HG02588 (cell line): ENCODE measurements at regions not wholly inside any gene's neighbourhood (a gene's known extent, or its start where the extent isn't known, plus 50 kb on each side); places are given as distances from the start of the nearest gene placed in this dataset.
"Not testable (repeated sequence)": the region's sequence is repeated elsewhere in the genome, so short reads cannot be mapped to it uniquely, and the experiment has no call there.

Experiments used
- ATAC-seq: cut with Tn5 transposase; IDR thresholded peaks from one replicate; pipeline ENCODE4 v1.9.1; 2021; ENCODE audit warnings: mild to moderate bottlenecking, moderate library complexity; ENCODE audit not compliant: unreplicated experiment

DNA sequence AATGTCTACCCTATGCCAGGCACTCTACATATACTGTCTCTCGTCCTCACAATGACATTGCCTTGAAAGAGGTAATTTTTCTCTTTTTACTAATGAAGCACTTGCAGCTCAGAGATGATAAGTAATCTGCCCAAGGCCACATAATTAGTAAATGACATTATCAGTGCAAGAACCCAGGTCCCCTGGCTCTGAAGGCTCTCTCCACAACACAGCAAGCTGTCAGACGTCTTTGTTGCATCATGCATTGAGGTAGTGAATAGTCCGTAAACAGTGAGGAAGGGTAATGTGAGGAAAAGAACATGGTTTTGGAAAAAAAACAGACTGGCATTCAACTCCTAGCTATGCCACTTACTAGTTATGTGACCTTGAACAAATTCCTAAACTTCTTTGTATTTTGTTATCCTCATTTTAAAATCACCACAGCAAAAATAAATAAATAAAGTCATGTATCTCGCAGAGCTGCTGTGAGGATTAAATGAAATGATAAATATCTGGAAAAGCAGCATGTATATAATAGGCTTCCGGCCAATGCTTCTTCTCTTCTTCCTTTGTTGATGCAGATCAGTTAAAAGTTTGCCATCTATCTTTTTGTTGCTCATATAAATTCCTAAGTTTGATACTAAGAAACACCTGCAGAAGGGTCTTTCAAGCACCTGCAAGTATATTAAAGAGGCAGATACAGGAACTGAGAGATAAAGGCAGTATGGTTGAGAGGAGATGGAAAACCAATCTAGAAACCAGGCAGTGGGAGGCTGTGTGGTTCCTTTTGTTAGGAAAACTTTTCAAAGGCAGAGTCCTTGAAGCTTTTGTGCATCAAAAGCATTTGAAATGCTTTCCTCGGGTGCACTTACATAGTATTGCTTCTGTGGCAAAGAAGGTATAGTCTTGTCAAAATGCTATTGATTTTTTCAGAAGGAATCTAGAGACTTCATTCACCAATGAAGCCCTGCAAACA, 82.8 kb downstream of the BTG1 start:
- no peak for ATAC-seq

DNA sequence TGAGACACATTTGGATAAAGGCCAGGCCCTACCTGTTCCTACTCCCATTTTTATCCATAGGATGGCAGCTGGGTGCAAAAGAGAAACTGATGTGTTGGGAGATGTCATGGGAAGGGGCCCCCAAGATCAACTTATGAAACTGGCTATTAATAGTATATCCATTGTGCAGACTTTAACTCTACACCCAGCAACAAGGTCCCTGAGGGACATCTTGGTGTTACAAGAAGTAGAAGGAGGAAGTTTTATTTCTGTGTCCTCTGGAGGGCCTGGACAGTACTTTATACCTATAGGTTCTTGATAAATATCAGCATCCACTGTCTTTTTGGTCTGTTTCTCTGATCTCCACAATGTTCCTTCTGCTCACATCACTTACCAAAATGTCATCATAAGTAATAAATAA, 84.6 kb downstream of the BTG1 start:
- ATAC-seq, result no peak

DNA sequence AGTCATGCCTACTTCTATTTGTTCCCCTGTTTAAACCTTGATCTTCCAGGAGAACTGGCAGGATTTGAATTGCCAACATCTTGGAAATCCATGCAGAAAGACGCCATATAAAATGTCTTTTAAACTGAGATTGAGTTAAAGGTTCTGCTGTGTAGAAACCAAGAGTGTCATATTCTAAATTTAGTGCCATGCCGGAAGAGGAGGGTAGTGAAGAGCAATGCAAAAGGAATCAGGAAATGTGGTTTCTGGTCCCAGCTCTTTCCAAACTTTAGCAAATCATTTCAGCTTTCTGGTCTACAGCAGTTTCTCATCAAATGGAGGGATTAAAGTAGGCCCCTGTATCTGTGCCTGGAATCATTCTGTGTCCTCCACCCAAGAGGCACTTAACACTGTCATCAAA, 85.7 kb downstream of the BTG1 start:
- no peak for ATAC-seq

DNA sequence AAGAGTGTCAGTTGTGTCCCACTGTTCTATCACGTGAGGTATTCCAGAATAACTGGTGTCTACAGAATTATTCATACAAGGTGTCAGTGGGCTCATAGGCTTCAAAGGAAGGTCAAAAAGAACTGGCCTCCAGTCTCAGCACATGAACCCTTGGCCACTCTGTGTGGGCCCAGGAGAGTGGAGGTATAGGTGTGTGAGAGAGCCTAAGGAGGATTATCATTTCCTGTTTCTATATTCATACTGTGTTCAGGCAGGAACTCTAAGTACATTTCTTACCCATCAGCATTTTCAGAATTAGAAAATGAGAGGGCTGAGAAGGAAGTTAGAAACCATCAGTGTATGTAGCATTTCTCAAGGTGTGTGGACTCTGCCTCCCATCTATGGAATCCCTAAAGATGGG, 87.0 kb downstream of the BTG1 start:
- ATAC-seq, result no peak

DNA sequence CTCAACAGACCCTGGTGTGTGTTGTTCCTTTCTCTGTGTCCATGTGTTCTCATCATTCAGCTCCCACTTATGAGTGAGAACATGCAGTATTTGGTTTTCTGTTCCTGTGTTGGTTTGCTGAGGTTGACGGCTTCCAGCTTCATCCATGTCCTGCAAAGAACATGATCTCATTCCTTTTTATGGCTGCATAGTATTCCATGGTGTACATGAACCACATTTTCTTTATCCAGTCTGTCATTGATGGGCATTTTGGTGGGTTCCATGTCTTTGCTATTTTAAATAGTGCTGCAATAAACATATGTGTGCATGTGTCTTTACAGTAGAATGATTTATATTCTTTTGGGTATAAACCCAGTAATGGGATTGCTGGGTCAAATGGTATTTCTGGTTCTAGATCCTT, 88.9 kb downstream of the BTG1 start:
- not testable (repeated sequence) for ATAC-seq

DNA sequence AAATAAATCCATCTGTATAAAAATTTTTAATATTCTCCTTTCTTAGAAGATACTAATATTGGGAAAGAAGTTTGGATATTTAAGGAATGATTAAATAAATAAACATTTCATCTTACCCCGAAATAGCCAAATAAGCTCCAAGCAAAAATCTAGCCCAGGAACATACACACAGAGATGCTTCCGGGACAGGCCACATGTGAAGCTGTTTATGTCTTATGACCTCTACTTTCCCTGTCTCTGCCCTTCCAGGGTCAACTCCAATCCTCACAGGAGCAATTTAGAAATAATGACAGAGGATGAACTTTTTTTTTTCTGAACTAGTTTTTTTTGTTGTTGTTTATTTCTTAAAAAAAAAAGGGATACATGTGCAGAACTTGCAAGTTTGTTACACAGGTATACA, 89.4 kb downstream of the BTG1 start:
- ATAC-seq, result no peak

DNA sequence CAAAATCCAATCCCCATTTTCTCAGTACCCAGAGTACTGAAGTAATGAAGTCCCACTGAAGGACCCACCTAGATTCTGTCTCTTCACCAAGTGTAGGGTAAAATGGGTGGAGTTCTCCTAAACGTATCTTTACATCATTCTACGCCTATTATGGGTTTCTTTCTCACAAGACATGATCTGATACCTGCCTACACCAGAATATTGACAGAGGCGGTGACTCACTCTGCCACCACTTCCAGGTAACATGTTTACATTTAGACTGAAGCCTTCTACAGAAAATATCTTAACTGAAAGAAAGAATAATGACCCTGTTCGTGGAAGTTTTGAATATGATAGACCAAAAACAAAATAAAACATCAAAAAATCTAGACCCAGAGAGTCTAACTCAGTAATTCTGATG, 89.8 kb downstream of the BTG1 start:
- ATAC-seq, result no peak

DNA sequence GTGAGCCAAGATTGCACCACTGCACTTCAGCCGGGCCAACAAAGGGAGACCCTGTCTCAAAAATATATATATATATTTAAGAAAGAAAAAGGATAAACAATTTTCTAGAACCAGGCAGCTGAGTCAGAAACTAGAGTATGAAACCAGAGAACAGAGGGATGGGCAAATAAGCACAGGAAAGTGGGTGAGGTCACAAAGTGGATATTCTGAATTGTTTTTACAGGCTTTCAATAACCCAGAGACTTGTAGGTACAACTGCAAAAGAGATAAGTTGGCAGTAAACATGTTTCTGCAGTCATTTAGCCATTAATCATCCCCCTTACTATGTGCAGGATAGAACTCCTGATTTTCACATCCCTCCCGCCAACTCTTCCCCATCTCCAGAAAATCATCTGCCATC, 94.2 kb downstream of the BTG1 start:
- ATAC-seq, result no peak

DNA sequence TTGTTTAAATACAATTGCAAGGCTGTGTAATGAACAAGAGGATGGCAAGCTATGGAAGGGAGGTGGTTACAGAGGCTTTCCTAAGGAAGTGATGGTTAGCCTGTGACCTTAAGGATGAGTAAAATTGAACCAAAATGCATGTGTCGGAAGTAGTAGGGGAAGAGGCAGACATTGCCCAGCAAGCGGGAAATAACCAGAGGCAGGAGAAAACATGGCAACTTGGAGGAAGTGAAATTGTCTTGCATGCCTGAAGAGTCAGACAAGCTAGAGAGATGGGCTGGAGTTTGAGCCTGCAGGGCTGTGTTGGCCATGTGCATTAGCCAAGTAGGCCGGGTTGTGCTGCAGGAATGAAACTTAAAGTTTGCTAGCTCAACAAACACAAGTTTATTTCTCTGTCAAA, 96.2 kb downstream of the BTG1 start:
- ATAC-seq, result peak; percentile 82

DNA sequence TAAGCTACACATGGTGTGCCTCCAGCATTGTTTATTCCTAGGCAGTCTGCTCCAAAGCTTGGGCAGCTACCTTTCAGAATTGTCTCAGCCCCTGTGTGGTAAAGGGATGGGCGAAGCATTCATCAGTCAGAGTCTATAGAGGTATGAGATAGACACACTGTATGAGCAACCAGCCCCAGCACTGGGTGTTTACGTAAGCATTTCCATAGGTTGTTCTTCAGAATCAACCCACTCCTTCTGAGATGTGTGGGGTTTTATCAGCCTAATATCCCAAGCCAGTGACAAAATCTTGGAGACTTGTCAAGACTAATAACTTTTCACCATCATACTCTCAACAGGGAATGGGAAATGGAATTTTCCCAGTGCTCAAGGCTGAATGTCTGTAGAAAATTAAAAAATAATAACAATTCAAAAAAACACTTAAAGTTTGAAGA, 98.2 kb downstream of the BTG1 start:
- no peak for ATAC-seq

DNA sequence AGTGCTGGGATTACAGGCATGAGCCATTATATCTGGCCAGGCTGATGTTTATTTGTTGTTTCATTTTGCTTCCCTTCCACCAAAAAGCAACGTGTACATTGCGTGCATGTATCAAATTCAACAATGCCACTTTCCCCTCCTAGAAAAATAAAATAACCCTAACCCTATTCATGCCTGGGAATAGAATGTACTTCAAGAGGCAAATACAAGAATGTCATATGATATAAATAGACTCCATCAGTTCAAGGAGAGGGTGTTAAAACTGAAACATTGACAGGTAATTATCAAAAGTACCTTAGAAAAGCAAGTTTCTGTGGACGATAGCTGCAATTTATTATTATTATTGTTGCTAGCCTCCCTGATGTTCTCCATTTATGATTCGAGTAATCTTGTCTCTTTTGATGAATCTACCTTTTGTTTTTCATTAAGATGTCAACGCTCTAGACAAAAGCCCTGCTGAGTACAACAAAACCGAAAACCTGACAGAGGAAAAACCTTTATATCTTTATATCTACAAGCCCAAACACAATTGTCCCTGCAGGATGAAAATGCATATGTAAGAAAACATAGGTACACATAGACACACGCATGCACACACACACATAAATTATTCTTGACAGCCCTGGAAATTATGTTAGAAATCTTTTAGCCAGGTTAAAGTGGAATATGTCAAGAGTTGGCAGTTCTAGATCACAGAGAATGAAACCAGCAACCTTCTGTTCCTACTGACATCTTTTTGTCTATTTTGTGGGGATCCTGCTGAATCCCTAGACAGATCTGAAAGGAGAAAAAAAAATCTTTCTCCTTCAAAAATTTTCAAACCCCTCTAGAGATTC, 98.9 kb downstream of the BTG1 start:
- ATAC-seq, result no peak

DNA sequence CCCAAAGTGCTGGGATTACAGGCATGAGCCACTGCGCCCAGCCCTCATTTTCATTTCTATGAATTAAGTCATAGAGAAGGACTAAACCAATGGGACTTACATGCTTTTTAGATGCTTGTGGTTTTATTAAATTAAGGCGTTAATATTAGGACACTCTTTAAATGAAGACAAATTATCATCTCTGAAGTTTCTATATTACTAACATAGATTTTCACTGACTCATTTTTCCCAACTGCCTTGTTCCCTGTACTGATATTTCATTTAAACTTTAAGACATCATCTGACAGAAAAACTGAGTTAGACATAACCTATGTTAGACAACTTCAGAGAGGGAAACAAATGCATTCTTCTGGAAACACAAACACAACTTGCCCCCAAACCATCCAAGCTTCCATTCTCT, 99.8 kb downstream of the BTG1 start:
- no peak for ATAC-seq

DNA sequence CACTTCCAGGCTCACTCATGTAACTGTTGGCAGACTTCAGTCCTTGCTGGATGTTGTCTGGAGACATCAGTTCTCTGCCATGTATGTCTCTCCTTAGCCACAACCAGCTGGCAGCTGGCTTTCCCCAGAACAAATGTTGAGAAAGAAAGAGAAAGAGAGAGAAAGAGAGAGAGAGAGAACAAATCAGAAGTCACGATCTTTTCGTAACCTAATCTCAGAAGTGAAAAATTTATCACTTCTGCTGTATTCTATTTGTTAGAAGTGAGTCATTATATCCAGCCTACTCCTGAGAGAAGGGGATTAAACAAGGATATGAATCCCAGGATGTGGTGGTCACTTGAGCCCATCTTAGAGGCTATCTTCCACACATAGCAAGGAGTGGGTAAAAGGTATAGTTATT, 101.2 kb downstream of the BTG1 start:
- no peak for ATAC-seq

DNA sequence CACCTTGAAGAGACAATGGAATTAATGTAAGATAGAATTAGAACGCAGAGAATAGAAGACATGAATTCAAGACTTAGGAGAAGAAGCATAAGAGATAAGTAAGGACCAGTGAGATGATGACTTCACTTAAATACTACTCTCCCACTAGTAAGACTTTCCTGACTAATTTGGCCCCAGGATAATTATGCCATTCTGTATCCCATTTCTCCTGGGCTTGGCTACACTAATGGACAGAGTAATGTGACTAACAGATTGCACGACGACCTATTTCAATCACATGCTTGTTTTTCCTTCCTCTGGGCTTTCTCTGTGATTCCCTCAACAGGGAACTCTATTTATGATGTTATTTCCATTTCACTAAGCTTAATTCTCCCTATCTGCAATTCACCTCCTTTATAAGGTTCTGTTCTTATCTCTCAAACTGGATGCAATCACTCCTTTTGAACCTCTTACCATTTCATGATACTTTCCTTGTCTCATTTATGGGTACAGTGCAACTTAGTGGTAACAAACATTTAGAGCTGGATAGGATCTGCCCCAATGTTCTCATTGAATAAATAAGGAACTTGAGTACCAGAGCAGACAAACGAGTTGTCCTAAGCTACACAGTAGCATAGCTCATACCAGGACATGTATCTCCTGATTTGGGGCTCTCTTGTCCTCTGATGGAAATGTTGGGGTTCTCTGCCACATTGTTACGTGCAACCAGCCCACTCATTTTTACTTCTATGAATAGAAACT, 102.7 kb downstream of the BTG1 start:
- ATAC-seq, result no peak

DNA sequence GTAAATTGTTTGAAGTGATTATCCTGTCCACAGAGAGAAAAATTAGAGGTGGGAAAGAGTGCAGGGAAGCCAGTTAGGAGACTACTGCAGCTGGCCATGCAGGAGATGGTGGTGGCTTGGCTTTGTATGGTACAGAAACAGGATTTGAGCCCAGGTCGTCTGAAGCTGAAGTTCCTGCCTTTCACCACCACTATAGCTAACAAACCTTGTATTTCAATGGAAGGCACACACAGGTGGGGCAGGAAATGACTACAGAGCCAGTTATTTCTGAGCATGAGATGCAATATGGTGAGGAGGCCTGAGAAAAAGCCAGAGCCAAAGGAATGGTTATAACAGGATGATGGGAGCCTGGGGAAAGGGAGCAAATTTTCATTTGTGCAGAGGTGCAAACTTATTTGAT, 103.9 kb downstream of the BTG1 start:
- no peak for ATAC-seq

DNA sequence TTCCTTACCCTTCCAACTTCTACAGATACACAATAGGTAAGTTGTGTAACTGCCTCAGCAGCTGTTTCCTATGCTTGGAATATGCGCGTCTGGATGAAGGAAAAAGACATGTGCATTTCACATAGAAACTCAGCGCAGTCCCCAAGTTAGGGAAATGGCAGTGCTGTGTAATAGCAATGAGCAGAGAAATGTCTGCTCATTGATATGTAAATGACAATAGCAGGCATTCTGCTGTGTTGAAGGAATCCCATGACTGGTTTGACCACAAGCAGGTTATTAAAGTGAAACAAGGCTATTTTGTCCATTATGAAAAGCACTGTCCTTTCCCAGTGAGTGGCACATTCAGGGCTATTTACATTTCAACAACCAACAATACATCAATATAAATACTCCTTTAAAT, 106.6 kb downstream of the BTG1 start:
- no peak for ATAC-seq

DNA sequence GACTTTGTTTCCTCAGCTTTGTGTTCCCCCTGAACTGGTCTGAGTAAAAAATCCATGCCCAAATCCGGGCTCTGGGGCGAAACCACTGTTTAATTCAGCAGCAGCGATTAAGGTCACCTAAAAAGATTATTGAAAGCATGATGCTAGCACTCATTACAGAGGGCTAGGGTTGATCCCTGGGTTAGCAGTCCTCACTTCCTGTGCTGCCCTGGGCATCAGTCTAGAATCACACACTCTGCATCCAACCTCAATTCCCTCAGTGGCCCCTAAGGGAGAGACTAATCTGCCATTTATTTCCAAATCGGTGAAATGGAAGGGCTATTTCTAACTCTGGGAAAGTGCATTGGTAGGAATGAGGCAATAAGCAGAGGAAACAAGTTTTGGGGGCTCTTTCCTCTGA, 107.2 kb downstream of the BTG1 start:
- no peak for ATAC-seq

DNA sequence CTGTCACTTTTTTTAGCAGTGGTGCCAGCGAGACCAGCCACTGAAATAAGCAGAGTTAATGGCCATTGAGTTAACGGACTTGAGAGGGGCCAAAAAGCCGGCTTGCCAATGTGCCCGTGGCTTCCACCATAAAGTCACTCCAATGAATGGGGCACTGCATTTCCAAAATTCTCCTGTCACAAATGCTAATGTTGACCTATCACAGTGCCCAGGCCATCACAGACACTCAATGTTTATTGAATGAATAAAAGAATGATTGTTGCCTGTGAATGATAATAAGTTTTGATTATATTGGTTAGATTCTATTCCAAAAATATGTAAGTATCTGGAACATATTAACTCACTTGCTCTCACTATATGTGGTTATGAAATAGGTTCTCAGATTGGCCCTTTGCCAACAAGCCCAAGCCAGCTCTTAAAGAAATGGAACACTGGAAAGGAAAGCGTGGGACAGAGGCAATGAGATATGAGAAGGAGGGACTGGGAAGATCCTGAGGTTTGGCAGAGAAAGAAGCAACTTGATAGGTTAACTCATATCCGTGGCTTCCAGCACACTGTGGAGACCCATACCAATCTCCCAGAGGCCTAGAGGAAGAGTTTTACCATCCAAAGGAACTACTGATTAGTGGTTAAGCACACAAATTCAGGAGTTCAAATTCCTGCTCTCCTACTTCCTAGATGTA, 108.7 kb downstream of the BTG1 start:
- no peak for ATAC-seq

DNA sequence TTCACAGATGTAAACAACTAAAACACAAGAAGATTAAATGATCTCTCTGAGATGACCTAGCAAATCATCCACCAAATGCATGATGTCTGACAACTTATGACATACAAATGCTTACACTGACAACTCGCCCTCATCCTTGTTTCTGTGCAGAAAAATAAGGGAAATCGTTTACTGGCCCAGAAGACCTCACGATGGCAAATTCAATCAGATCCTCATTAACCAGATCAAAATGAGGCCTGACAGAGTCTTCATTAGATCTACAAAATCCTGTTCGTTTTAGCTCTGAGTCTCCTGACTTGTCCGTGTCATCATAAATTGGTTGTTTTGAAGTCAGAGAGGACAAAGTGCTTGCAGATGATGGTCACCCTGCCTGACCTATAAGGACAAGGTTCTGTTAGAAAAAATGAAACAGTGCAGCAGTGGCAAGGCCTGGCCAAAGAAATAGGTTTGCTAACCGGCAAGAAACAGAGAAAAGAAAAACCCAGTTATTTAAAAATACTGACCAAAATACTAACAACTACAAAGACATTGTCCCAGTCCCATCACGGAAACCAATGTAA, 109.5 kb downstream of the BTG1 start:
- ATAC-seq, result no peak

DNA sequence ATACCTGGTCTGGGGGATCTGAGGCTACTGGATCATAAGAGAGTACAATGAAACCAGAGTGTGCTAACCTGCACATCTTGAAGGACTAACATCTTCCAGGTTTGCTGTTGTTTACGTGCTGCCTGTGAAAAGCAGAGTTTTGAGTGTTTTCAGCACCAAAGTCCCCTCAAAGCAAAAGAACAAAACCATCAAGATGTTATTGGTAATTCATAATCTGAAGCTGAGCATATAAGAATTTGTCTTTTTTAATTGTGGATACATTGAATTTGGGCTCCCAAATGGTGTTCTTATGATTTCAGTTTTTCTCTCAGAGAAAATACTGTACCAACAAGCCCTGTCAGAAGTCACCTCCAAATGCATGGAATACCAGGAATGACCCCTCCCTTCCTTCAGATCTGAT, 110.2 kb downstream of the BTG1 start:
- no peak for ATAC-seq
